GM23248 (cell line): ENCODE measurements at regions not wholly inside any gene's neighbourhood (a gene's known extent, or its start where the extent isn't known, plus 50 kb on each side); places are given as distances from the start of the nearest gene placed in this dataset.

Source experiments
- EZH2 ChIP-seq: fragments of 200-600 bp; sonication (generic); IDR thresholded peaks from 2 replicates; pipeline ENCODE4 v1.6.1; 2018; ENCODE audit warnings: antibody characterized with exemption, mild to moderate bottlenecking; ENCODE audit not compliant: insufficient read depth, poor library complexity, severe bottlenecking
- EZH2phosphoT487 ChIP-seq: fragments of 200-600 bp; sonication (generic); IDR thresholded peaks from 2 replicates; pipeline ENCODE4 v1.6.1; 2018; ENCODE audit warnings: antibody characterized with exemption, moderate library complexity, mild to moderate bottlenecking, low read depth; ENCODE audit not compliant: insufficient read depth

DNA sequence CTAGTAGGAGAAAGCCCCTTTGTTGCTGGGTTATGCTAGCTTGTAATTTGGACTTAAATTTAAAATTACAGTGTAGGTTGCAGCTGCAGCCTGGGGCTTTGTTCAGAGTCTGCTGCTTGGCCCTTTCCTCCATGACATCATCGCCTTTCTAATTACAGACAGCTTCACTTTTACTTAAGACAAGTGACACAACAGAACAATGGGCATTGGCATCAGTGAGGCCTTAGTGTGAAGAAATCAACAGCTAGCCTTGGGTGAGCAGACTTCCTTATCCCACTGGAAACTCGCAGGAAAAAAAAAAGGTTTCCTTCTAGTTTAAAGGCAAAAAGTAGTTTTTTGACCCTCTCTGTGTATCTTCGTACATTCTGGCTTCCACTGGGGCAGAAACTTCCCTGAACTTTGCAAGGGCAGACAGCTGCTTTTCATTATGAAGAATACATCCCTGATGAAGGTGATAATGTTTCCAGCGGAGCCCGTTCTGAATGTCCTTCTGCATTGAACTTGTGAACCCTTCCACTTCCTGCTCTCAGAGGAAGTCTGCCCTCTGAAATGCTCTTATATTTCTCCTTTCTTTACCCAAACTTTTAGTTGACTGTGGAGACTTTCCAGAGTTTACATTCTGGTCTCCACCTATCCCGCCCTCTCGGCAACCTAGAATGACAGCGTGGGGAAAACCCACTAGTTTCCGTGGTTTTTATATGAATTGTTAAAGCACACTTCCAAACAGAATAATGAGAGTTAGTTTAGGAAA, 123.2 kb upstream of the FAM9C start:
- TF ChIP-seq EZH2phosphoT487 (no peak), EZH2 (no peak)
